DOHH2 (cell line): ENCODE measurements at regions not wholly inside any gene's neighbourhood (a gene's known extent, or its start where the extent isn't known, plus 50 kb on each side); places are given as distances from the start of the nearest gene placed in this dataset.

Source experiments
- H3F3A ChIP-seq: fragments of 200-600 bp; sonication (generic), shearing (Covaris generic); 2 replicates; pipeline ENCODE4 v1.6.0; 2016; ENCODE audit warnings: antibody characterized with exemption, mild to moderate bottlenecking; ENCODE audit not compliant: control insufficient read depth, insufficient read depth
- H3K27ac ChIP-seq: fragments of 200-600 bp; sonication (generic); 2 replicates; pipeline ENCODE4 v1.5.1; 2014; ENCODE audit warnings: low read depth, mild to moderate bottlenecking, low read length, moderate library complexity
- H3K27me3 ChIP-seq: fragments of 200-600 bp; sonication (generic); 2 replicates; pipeline ENCODE4 v1.6.1; 2014; ENCODE audit warnings: mild to moderate bottlenecking, low read length, mixed read lengths; ENCODE audit not compliant: control insufficient read depth
- H3K36me3 ChIP-seq: fragments of 200-600 bp; sonication (generic); 2 replicates; pipeline ENCODE4 v1.6.1; 2014; ENCODE audit warnings: mild to moderate bottlenecking, low read length, moderate library complexity, mixed read lengths; ENCODE audit not compliant: control insufficient read depth
- H3K4me1 ChIP-seq: fragments of 200-600 bp; sonication (generic); 2 replicates; pipeline ENCODE4 v1.6.1; 2014; ENCODE audit warnings: mild to moderate bottlenecking, low read length, mixed read lengths; ENCODE audit not compliant: control insufficient read depth
- H3K4me2 ChIP-seq: fragments of 200-600 bp; sonication (generic); 2 replicates; pipeline ENCODE4 v1.6.0; 2014; ENCODE audit warnings: mild to moderate bottlenecking, low read length, moderate library complexity
- H3K4me3 ChIP-seq: fragments of 200-600 bp; sonication (generic); 2 replicates; pipeline ENCODE4 v1.5.1; 2014; ENCODE audit warnings: mild to moderate bottlenecking, low read length, mixed read lengths
- H3K79me2 ChIP-seq: fragments of 200-600 bp; sonication (generic); 2 replicates; pipeline ENCODE4 v1.6.1; 2014; ENCODE audit warnings: mild to moderate bottlenecking, low read length, mixed read lengths; ENCODE audit not compliant: control insufficient read depth
- H3K9me2 ChIP-seq: fragments of 200-600 bp; sonication (generic); replicated peaks from 2 replicates; pipeline ENCODE4 v1.6.1; 2014; ENCODE audit warnings: mild to moderate bottlenecking, low read length, mixed read lengths; ENCODE audit not compliant: control insufficient read depth
- H3K9me3 ChIP-seq: fragments of 200-600 bp; sonication (generic); 2 replicates; pipeline ENCODE4 v1.6.1; 2014; ENCODE audit warnings: antibody characterized with exemption, low read length, mixed read lengths; ENCODE audit not compliant: control insufficient read depth, insufficient read depth
- H4K20me1 ChIP-seq: fragments of 200-600 bp; sonication (generic); 2 replicates; pipeline ENCODE4 v1.6.0; 2014; ENCODE audit warnings: low read depth, mild to moderate bottlenecking, antibody characterized with exemption, low read length, moderate library complexity; ENCODE audit not compliant: control insufficient read depth, insufficient read depth
- CTCF ChIP-seq: fragments of 200-600 bp; sonication (generic); IDR thresholded peaks from one replicate; pipeline ENCODE4 v1.5.1; 2014; ENCODE audit warnings: antibody characterized with exemption, mild to moderate bottlenecking, low read depth, low read length; ENCODE audit not compliant: poor library complexity, severe bottlenecking
- EZH2phosphoT487 ChIP-seq: fragments of 200-600 bp; sonication (generic); IDR thresholded peaks from 2 replicates; pipeline ENCODE4 v1.6.1; 2017; ENCODE audit warnings: borderline replicate concordance, mild to moderate bottlenecking, antibody characterized with exemption, low read length, moderate library complexity, mixed read lengths

DNA sequence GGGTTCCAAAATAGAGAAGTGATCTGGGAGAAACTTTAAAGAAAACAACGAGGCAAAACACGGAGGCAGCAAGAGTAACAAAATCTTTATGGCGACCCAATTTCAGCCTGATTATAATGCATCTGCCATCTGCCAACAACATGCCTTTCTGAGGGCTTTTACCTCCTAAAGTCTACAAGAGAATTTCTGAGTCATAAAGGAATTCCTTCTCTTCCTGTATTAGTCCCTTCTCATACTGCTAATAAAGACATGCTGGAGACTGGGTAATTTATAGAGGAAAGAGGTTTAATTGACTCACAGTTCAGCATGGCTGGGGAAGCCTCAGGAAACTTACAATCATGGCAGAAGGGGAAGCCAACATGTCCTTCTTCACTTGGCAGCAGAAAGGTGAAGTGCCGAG, 226.6 kb downstream of the HACE1 start:
- Histone ChIP-seq H4K20me1 (no peaks in the 10 kb centered on the region), H3K79me2 (no peaks in the 10 kb centered on the region), H3K36me3 (no peaks in the 10 kb centered on the region), H3K27me3 (no peaks in the 10 kb centered on the region), H3K4me1 (peaks cover 33% of the 10 kb centered on the region), H3K9me3 (peaks cover 14% of the 10 kb centered on the region; the same call in 1 of the 2 replicates), H3K9me2 (no peaks in the 10 kb centered on the region), H3K4me2 (no peak overlapping the region), H3F3A (peaks cover 1% of the 10 kb centered on the region; the same call in 1 of the 2 replicates), H3K27ac (no peak overlapping the region), H3K4me3 (no peak overlapping the region)
- TF ChIP-seq CTCF (no peak), EZH2phosphoT487 (no peak)

DNA sequence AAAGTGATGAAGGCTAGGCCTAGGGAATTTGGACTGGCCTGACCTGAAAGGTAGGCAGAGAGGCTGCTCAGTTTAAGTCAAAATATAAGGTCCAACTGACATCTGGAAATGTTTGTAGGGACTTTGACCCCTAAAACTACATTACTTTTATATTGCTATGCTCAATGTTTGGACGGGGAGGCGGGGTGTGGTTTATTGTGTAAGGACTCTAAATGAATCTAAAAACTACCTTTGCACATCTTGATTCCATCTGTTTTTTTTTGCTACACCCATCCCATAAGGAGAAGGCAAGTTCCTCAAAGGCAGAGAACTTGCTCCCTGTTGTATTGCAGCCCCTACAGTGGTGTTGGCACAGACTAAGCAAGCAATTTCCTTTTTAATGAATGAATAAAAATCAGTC, 227.1 kb downstream of the HACE1 start:
- H3K4me2 ChIP-seq: no peak overlapping the region
- H4K20me1 ChIP-seq: no peaks in the 10 kb centered on the region
- H3K4me3 ChIP-seq: no peak overlapping the region
- no peaks in the 10 kb centered on the region for H3K27me3 ChIP-seq
- H3K36me3 ChIP-seq: no peaks in the 10 kb centered on the region
- H3K27ac ChIP-seq: no peak overlapping the region
- no peaks in the 10 kb centered on the region for H3K9me2 ChIP-seq
- peaks cover 27% of the 10 kb centered on the region for H3K4me1 ChIP-seq
- H3F3A ChIP-seq: no peaks in the 10 kb centered on the region
- no peaks in the 10 kb centered on the region for H3K79me2 ChIP-seq
- TF ChIP-seq CTCF (no peak), EZH2phosphoT487 (no peak)
- peaks cover 14% of the 10 kb centered on the region; the same call in 1 of the 2 replicates for H3K9me3 ChIP-seq

- Histone ChIP-seq H3K27me3 (no peaks in the 10 kb centered on the region), H3K27ac (no peak overlapping the region), H3K36me3 (no peaks in the 10 kb centered on the region), H3K4me3 (no peak overlapping the region), H4K20me1 (no peaks in the 10 kb centered on the region), H3K79me2 (no peaks in the 10 kb centered on the region), H3K4me1 (peaks cover 18% of the 10 kb centered on the region), H3K9me3 (peaks cover 14% of the 10 kb centered on the region; the same call in 1 of the 2 replicates), H3K4me2 (peak overlapping the region; percentile 12; the same call in 1 of the 2 replicates), H3F3A (no peaks in the 10 kb centered on the region), H3K9me2 (no peaks in the 10 kb centered on the region)
- TF ChIP-seq CTCF (no peak), EZH2phosphoT487 (no peak)
Measured at GRCh38 chr6:104630955-104631354, 228.8 kb downstream of the HACE1 start.
